ENCODE measurements at regions not wholly inside any gene's neighbourhood (a gene's known extent, or its start where the extent isn't known, plus 50 kb on each side); places are given as distances from the start of the nearest gene placed in this dataset.

GRCh38 chr3:34016925-34017587 lies 218.6 kb downstream of the PDCD6IP start:
- no peak overlapping the region for H3K27ac ChIP-seq (ENCODE audit: insufficient read depth, low read depth, low read length)
- no peak overlapping the region for H3K9ac ChIP-seq (replicated peaks; ENCODE audit: extremely low read depth, insufficient read depth, low read length)
- ChIA-PET CTCF (interaction anchor here (0.6 to 1.2 kb wide), 2 partner anchors 134 to 627 kb away, joined by 5 read pairs; no protein-coding TSS in a partner anchor), POLR2A (no interaction called here)
- H3K27me3 ChIP-seq (ENCODE audit: control insufficient read depth in 2 of 2, insufficient read depth in 2 of 2, low read length in 2 of 2): peaks cover 0 to 2% of the 10 kb centered on the region in 2 experiments
- no peak overlapping the region for H3K4me2 ChIP-seq (ENCODE audit: insufficient read depth, low read length)
- FAIRE-seq: no peak
- no peaks in the 10 kb centered on the region for H3K79me2 ChIP-seq (ENCODE audit: control insufficient read depth, insufficient read depth, low read length)
- H2AFZ ChIP-seq (ENCODE audit: low read depth, low read length): no peak overlapping the region
- no peak overlapping the region for H3K4me3 ChIP-seq (replicated peaks in 1 of 3; ENCODE audit: insufficient read depth in 1 of 3, low read depth in 1 of 3, low read length in 3 of 3)
- H3K36me3 ChIP-seq (ENCODE audit: control insufficient read depth in 2 of 2, extremely low read depth in 1 of 2, insufficient read depth in 2 of 2, low read length in 2 of 2): no peaks in the 10 kb centered on the region
- dilution Hi-C loops (cut with MboI; ENCODE audit: extremely low pct_ligation_motif_present, low sequenced_read_pairs) (no loop called here), intact Hi-C loops (cut with micrococcal nuclease) (no loop called here)
- TF ChIP-seq POLR2A (IDR thresholded peaks at IDR 0.05; ENCODE audit: low read depth, low read length) (no peak), MYC (IDR thresholded peaks at IDR 0.05; ENCODE audit: low read depth, low read length) (no peak), CTCF (IDR thresholded peaks at IDR 0.05; ENCODE audit: extremely low read depth in 1 of 2, insufficient read depth in 1 of 2, low read depth in 1 of 2, low read length in 2 of 2) (no peak), JUN (IDR thresholded peaks at IDR 0.05; ENCODE audit: borderline replicate concordance, insufficient read depth, insufficient read length, low read depth) (no peak), FOS (IDR thresholded peaks at IDR 0.05; ENCODE audit: borderline replicate concordance, insufficient read depth, low read length) (no peak), EZH2 (IDR thresholded peaks at IDR 0.05; ENCODE audit: borderline replicate concordance, low read depth, low read length, severe bottlenecking) (no peak)
- no peaks in the 10 kb centered on the region for H3K9me3 ChIP-seq (replicated peaks; ENCODE audit: control insufficient read depth, insufficient read depth, low read length)
- no TSS peak for BruUV-seq (replicated peaks)
- peaks cover 2% of the 10 kb centered on the region for H3K4me1 ChIP-seq (ENCODE audit: control insufficient read depth, extremely low read depth, insufficient read depth, low read length)
- no peaks in the 10 kb centered on the region for H4K20me1 ChIP-seq (replicated peaks; ENCODE audit: control insufficient read depth, extremely low read depth, insufficient read depth, low read length)
- no peak for DNase-seq (ENCODE audit: low read depth, low spot score)
- no peaks in the 10 kb centered on the region for H3K9me1 ChIP-seq (replicated peaks; ENCODE audit: control insufficient read depth, extremely low read depth, insufficient read depth, low read length)

Measured in endothelial cell of umbilical vein (primary cell).